ENCODE measurements at regions not wholly inside any gene's neighbourhood (a gene's known extent, or its start where the extent isn't known, plus 50 kb on each side); places are given as distances from the start of the nearest gene placed in this dataset.

GRCh38 chr2:150006591-150006990 lies 419.0 kb upstream of the MMADHC start:
- no peak for DNase-seq (ENCODE audit: low spot score)

GRCh38 chr2:150003544-150003943 lies 416.0 kb upstream of the MMADHC start:
- DNase-seq (ENCODE audit: low spot score): no peak

GRCh38 chr2:150001788-150002187 lies 414.2 kb upstream of the MMADHC start:
- DNase-seq (ENCODE audit: low spot score): no peak

- no peak for DNase-seq (ENCODE audit: low spot score)
Observed at GRCh38 chr2:149996901-149997300, 409.3 kb upstream of the MMADHC start.

- DNase-seq (ENCODE audit: low spot score): no peak
Observed at GRCh38 chr2:149994057-149994728, 406.6 kb upstream of the MMADHC start.

- DNase-seq (ENCODE audit: low spot score): no peak
Observed at GRCh38 chr2:149993316-149993715, 405.7 kb upstream of the MMADHC start.

GRCh38 chr2:149991576-149991975 lies 404.0 kb upstream of the MMADHC start:
- DNase-seq (ENCODE audit: low spot score): no peak

- DNase-seq (ENCODE audit: low spot score): no peak
Observed at GRCh38 chr2:149990965-149991364, 403.4 kb upstream of the MMADHC start.

GRCh38 chr2:149989447-149990063 lies 402.0 kb upstream of the MMADHC start:
- no peak for DNase-seq (ENCODE audit: low spot score)

- no peak for DNase-seq (ENCODE audit: low spot score)
Observed at GRCh38 chr2:149988361-149988760, 400.8 kb upstream of the MMADHC start.

- no peak for DNase-seq (ENCODE audit: low spot score)
Observed at GRCh38 chr2:149986861-149987260, 399.3 kb upstream of the MMADHC start.

- no peak for DNase-seq (ENCODE audit: low spot score)
Observed at GRCh38 chr2:149984311-149984710, 396.7 kb upstream of the MMADHC start.

- DNase-seq (ENCODE audit: low spot score): no peak
Observed at GRCh38 chr2:149972066-149972465, 384.5 kb upstream of the MMADHC start.

- DNase-seq (ENCODE audit: low spot score): no peak
Observed at GRCh38 chr2:149954981-149955600, 367.5 kb upstream of the MMADHC start.

- no peak for DNase-seq (ENCODE audit: low spot score)
Observed at GRCh38 chr2:149953627-149954026, 366.1 kb upstream of the MMADHC start.

- DNase-seq (ENCODE audit: low spot score): no peak
Observed at GRCh38 chr2:149931486-149931885, 343.9 kb upstream of the MMADHC start.

GRCh38 chr2:149928011-149928410 lies 340.4 kb upstream of the MMADHC start:
- DNase-seq (ENCODE audit: low spot score): no peak

GRCh38 chr2:149926149-149926548 lies 338.6 kb upstream of the MMADHC start:
- no peak for DNase-seq (ENCODE audit: low spot score)

GRCh38 chr2:149924549-149925213 lies 337.1 kb upstream of the MMADHC start:
- no peak for DNase-seq (ENCODE audit: low spot score)

GRCh38 chr2:149924028-149924427 lies 336.5 kb upstream of the MMADHC start:
- no peak for DNase-seq (ENCODE audit: low spot score)

GRCh38 chr2:149921911-149922616 lies 334.5 kb upstream of the MMADHC start:
- no peak for DNase-seq (ENCODE audit: low spot score)

GRCh38 chr2:149920389-149920788 lies 332.8 kb upstream of the MMADHC start:
- no peak for DNase-seq (ENCODE audit: low spot score)
